ENCODE measurements at regions not wholly inside any gene's neighbourhood (a gene's known extent, or its start where the extent isn't known, plus 50 kb on each side); places are given as distances from the start of the nearest gene placed in this dataset.

DNA sequence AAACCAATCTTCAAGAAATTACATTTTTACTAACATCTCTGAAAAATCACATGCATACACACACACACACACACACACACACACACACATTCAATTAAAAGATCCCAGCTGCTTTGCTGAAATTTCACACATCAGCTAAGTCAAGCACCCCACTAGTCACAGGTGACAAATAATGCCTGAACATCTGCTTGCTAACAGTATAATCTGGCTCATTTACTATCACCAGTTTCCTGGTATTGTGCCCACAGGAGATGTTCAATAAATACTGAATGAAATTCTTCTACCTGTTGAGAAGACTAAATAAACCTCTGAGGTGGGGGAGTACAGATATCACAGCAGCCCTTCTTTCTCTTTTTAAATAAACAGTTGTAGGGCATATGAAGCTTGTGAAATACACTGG, 994.0 kb downstream of the ARAP2 start:
- Histone ChIP-seq H3K4me3 (no peak overlapping the region), H3K27ac (replicated peaks in 1 of 4) (no peak overlapping the region), H3K36me3 (no peaks in the 10 kb centered on the region), H3K27me3 (no peaks in the 10 kb centered on the region), H3K9me3 (no peaks in the 10 kb centered on the region), H3K4me1 (no peaks in the 10 kb centered on the region)
- intact Hi-C loops (cut with DNase I): no loop called here
- TF ChIP-seq EP300 (IDR thresholded peaks at IDR 0.05): no peak
- TF ChIP-seq, protein P1, sequence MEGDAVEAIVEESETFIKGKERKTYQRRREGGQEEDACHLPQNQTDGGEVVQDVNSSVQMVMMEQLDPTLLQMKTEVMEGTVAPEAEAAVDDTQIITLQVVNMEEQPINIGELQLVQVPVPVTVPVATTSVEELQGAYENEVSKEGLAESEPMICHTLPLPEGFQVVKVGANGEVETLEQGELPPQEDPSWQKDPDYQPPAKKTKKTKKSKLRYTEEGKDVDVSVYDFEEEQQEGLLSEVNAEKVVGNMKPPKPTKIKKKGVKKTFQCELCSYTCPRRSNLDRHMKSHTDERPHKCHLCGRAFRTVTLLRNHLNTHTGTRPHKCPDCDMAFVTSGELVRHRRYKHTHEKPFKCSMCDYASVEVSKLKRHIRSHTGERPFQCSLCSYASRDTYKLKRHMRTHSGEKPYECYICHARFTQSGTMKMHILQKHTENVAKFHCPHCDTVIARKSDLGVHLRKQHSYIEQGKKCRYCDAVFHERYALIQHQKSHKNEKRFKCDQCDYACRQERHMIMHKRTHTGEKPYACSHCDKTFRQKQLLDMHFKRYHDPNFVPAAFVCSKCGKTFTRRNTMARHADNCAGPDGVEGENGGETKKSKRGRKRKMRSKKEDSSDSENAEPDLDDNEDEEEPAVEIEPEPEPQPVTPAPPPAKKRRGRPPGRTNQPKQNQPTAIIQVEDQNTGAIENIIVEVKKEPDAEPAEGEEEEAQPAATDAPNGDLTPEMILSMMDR (IDR thresholded peaks at IDR 0.05): no peak
- no peak for TF ChIP-seq POLR2AphosphoS5 (IDR thresholded peaks at IDR 0.05)
- no peak for TF ChIP-seq POLR2A (IDR thresholded peaks at IDR 0.05; ENCODE audit: low read depth)
- no peak for DNase-seq (ENCODE audit: extremely low spot score)

DNA sequence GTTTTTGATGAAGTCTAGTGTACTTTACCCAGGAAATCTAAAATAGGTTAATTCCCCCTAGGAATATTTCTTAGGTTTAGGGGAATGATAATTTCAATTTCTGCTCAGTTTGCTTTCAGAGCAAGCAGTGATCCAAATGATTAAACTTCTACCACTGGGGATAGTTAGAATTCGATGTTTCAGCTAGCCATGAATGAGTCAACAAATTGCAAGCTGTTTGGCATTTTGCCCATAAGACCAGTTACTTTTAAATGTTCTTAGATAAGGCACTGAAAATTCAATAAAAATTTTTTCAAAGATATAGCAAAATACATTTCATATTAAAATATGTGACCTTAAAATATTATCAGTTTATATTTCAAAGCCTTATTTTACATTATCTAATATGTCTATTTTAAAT, 993.6 kb downstream of the ARAP2 start:
- 37% methylated on average over 1 of the region's 1 CpG for WGBS
- DNase-seq (ENCODE audit: extremely low spot score): no peak
- H3K9me3 ChIP-seq: no peaks in the 10 kb centered on the region
- H3K4me3 ChIP-seq: no peak overlapping the region
- no peaks in the 10 kb centered on the region for H3K4me1 ChIP-seq
- intact Hi-C loops (cut with DNase I): no loop called here
- H3K27me3 ChIP-seq: no peaks in the 10 kb centered on the region
- TF ChIP-seq POLR2AphosphoS5 (IDR thresholded peaks at IDR 0.05) (no peak), EP300 (IDR thresholded peaks at IDR 0.05) (no peak), POLR2A (IDR thresholded peaks at IDR 0.05; ENCODE audit: low read depth) (no peak)
- TF ChIP-seq, protein P1 (IDR thresholded peaks at IDR 0.05): no peak
- no peaks in the 10 kb centered on the region for H3K36me3 ChIP-seq
- no peak overlapping the region for H3K27ac ChIP-seq (replicated peaks in 1 of 4)

DNA sequence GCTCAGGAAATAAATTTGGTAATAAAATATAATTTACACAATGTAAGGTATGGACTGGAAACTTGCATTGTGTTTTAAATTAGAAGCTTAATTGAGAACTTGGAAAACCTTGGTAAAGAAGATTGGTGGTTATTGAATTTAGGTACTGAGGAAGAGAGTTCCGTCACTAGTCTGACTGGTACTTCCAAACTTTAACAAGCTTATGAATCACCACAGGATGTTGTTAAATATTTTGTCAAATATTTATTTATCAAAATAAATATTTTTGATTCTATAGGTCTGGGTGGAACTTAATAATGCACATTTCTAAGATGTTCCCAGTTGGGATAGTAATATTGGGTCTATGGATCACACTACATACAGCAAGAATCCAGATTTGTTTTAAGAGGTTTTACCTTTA, 992.2 kb downstream of the ARAP2 start:
- DNase-seq (ENCODE audit: extremely low spot score): no peak
- Histone ChIP-seq H3K27ac (replicated peaks in 1 of 4) (no peak overlapping the region), H3K36me3 (no peaks in the 10 kb centered on the region), H3K4me3 (no peak overlapping the region), H3K27me3 (no peaks in the 10 kb centered on the region), H3K9me3 (no peaks in the 10 kb centered on the region), H3K4me1 (no peaks in the 10 kb centered on the region)
- TF ChIP-seq, protein P1 (IDR thresholded peaks at IDR 0.05): no peak
- no peak for TF ChIP-seq POLR2AphosphoS5 (IDR thresholded peaks at IDR 0.05)
- TF ChIP-seq POLR2A (IDR thresholded peaks at IDR 0.05; ENCODE audit: low read depth): no peak
- TF ChIP-seq EP300 (IDR thresholded peaks at IDR 0.05): no peak
- intact Hi-C loops (cut with DNase I): no loop called here
- WGBS: 92% methylated on average over 1 of the region's 1 CpG

DNA sequence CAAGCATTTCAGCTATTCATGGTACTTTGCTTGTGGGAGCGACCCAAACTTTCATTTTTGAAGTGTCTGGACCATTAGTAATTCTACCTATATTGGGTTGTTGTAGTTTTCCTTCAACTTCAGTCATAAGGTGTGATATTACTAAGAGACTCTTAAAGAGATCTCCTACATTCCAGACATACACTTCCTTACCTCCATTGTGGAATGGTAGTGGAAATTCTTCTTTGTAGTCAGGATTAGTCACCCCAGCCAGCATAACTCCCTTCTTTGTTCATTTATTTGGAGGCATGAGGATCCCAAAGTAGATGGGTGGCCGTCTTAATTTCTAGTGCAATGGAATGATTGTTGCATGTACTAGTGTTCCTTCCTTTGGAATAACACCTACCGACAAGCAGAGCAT, 991.4 kb downstream of the ARAP2 start:
- no peaks in the 10 kb centered on the region for H3K9me3 ChIP-seq
- WGBS: 87% methylated on average over 3 of the region's 3 CpGs

DNA sequence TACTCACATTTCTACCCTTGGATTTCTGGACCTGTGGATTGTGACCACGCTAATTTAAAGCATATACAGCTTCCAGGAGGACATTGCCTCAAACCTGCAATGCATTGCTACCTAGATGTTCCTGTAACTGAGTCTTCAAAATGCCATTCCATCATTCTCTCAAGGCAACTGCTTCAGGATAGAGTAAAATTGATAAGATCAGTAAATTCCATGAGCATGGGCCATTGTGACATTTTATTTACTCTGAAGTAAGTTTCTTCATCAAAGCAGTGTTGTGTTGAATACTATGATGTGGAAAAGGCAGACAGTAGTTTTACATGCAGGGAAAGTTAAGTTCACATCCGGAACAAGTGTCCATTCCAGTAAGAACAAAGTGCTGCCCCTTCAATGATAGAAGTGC, 991.0 kb downstream of the ARAP2 start:
- H3K4me3 ChIP-seq: no peak overlapping the region
- WGBS: 75% methylated on average over 2 of the region's 2 CpGs
- no peak overlapping the region for H3K27ac ChIP-seq (replicated peaks in 1 of 4)
- no peaks in the 10 kb centered on the region for H3K36me3 ChIP-seq
- no peaks in the 10 kb centered on the region for H3K4me1 ChIP-seq
- no peaks in the 10 kb centered on the region for H3K27me3 ChIP-seq
- H3K9me3 ChIP-seq: no peaks in the 10 kb centered on the region
- no peak for DNase-seq (ENCODE audit: extremely low spot score)
- intact Hi-C loops (cut with DNase I): no loop called here
- TF ChIP-seq EP300 (IDR thresholded peaks at IDR 0.05) (no peak), POLR2AphosphoS5 (IDR thresholded peaks at IDR 0.05) (no peak)

More for the DNA sequence above, 991.4 kb downstream of the ARAP2 start:
- H3K27me3 ChIP-seq: no peaks in the 10 kb centered on the region
- no peak for TF ChIP-seq POLR2A (IDR thresholded peaks at IDR 0.05; ENCODE audit: low read depth)
- no peak for TF ChIP-seq POLR2AphosphoS5 (IDR thresholded peaks at IDR 0.05)
- TF ChIP-seq, protein P1 (IDR thresholded peaks at IDR 0.05): no peak
- no peak for TF ChIP-seq EP300 (IDR thresholded peaks at IDR 0.05)
- no peak overlapping the region for H3K4me3 ChIP-seq
- no peaks in the 10 kb centered on the region for H3K36me3 ChIP-seq
- H3K27ac ChIP-seq (replicated peaks in 1 of 4): no peak overlapping the region
- no peaks in the 10 kb centered on the region for H3K4me1 ChIP-seq
- DNase-seq (ENCODE audit: extremely low spot score): no peak
- intact Hi-C loops (cut with DNase I): no loop called here
